Upper lobe of right lung (tissue), 1 donor: ENCODE measurements at regions not wholly inside any gene's neighbourhood (a gene's known extent, or its start where the extent isn't known, plus 50 kb on each side); places are given as distances from the start of the nearest gene placed in this dataset.

ENCODE experiments used
- ATAC-seq: fragments of 200-7000 bp; cut with Tn5 transposase; one replicate; pipeline ENCODE4 v1.9.1; 2020; ENCODE audit warnings: mild to moderate bottlenecking, moderate library complexity
- DNase-seq: peaks from one replicate; pipeline ENCODE4 v3.0.0-alpha.2; 2020
- H3K27ac ChIP-seq: fragments of 200-600 bp; one replicate; pipeline ENCODE4 v1.8.0; 2022
- H3K27me3 ChIP-seq: fragments of 200-600 bp; one replicate; pipeline ENCODE4 v1.8.0; 2022; ENCODE audit warnings: mild to moderate bottlenecking
- H3K36me3 ChIP-seq: fragments of 200-600 bp; one replicate; pipeline ENCODE4 v1.8.0; 2022
- H3K4me1 ChIP-seq: fragments of 200-600 bp; one replicate; pipeline ENCODE4 v1.8.0; 2022
- H3K4me3 ChIP-seq: fragments of 200-600 bp; one replicate; pipeline ENCODE4 v1.8.0; 2022; ENCODE audit warnings: mild to moderate bottlenecking
- H3K9me3 ChIP-seq: fragments of 200-600 bp; one replicate; pipeline ENCODE4 v1.8.0; 2022
- intact Hi-C: fragments of 100-400 bp; cut with DNase I; formaldehyde crosslinking; loops from one replicate; pipeline ENCODE4 v1.11.0; 2022
- TF ChIP-seq, protein P1 (sequence below): fragments of 200-600 bp; IDR thresholded peaks from one replicate; pipeline ENCODE4 v1.8.0; 2022; ENCODE audit warnings: antibody characterized with exemption
- donor health status: DM: no; HTN: yes; CAD: no; lungs with severe emphysema.

DNA sequence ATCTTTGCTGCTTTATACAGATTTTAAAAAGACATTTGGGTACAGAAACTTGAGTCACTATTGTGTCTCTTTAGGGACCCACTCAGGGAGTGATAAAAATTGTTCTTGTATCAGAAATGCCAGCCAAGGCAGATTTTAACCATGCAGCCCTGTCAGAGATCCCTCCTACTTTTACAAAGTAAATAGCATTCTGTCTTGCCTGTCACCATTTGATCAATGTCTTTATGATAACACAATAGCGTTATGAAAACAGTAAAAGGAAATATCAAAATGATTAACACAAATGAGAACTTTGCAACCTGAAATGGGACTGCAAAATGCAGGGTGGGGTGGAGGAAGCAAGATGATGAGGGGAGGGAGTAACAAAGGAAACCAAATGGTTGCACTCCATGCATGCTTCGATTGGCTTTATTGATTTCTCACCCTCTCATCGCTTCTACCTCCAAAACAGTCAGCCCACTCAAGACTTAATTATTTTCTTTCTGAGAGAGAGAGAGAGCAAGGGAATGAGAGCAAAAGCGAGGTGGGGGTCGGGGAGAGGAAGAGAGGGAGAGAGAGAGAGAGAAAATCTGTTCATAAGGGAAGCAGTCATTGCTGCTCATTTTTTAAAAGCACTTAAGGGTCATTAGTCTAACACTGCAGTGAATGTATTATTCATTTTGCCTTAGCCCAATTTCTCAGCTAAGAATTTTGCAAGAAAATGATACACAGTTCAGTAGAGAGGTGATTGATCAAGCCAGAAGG is 576.5 kb downstream of the CSNK1G3 start:
- intact Hi-C loops, result no loop called here
- Histone ChIP-seq H3K27ac (no peak overlapping the region), H3K4me3 (no peak overlapping the region), H3K27me3 (no peaks in the 10 kb centered on the region), H3K36me3 (no peaks in the 10 kb centered on the region), H3K4me1 (no peaks in the 10 kb centered on the region), H3K9me3 (no peaks in the 10 kb centered on the region)
- ATAC-seq (no peak), DNase-seq (no peak)
- TF ChIP-seq, protein P1, sequence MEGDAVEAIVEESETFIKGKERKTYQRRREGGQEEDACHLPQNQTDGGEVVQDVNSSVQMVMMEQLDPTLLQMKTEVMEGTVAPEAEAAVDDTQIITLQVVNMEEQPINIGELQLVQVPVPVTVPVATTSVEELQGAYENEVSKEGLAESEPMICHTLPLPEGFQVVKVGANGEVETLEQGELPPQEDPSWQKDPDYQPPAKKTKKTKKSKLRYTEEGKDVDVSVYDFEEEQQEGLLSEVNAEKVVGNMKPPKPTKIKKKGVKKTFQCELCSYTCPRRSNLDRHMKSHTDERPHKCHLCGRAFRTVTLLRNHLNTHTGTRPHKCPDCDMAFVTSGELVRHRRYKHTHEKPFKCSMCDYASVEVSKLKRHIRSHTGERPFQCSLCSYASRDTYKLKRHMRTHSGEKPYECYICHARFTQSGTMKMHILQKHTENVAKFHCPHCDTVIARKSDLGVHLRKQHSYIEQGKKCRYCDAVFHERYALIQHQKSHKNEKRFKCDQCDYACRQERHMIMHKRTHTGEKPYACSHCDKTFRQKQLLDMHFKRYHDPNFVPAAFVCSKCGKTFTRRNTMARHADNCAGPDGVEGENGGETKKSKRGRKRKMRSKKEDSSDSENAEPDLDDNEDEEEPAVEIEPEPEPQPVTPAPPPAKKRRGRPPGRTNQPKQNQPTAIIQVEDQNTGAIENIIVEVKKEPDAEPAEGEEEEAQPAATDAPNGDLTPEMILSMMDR, result no peak

DNA sequence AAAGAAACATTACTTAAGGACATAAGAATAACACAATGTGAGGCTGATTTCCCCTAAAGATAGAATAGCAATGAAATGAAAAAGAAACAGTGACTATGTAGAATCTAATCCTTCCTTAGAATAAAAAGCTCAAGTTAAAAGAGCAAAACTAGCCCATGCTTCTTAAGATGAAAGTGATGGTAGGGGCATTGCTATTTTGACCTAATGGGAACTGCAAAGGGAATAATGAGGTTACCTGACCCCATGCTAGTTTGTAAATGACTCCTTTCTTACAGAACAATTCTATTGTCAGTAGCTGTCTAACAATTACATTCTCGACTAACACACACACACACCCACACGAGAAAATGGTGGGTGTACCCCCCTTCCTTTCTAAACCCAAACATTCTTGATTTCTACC is 575.8 kb downstream of the CSNK1G3 start:
- ATAC-seq, result no peak
- intact Hi-C loops, result no loop called here
- TF ChIP-seq, protein P1, result no peak

DNA sequence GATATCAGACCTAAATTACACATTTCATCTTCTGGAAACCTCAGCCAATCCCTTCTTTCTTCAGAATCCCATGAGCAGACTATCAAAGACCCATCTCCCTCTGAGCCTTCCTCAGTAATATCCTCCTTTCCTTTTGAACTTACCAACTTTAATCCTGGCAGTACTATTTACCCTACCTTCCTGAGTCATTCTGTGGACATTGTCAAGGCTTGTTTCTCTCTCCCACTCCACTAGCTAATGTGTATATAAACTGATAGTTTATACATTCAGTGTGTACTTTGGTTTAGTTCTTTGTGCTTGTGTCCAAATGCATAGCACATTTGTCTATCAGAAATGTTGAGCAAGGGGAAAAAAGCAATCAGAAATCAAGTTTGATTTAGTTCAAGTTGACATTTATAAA is 568.3 kb downstream of the CSNK1G3 start:
- no peak overlapping the region for H3K4me3 ChIP-seq
- H3K36me3 ChIP-seq, result no peaks in the 10 kb centered on the region
- intact Hi-C loops, result no loop called here
- no peaks in the 10 kb centered on the region for H3K27me3 ChIP-seq
- no peak overlapping the region for H3K27ac ChIP-seq
- TF ChIP-seq, protein P1, result no peak
- ATAC-seq (no peak), DNase-seq (no peak)
- H3K4me1 ChIP-seq, result no peaks in the 10 kb centered on the region
- H3K9me3 ChIP-seq, result no peaks in the 10 kb centered on the region

More for the DNA sequence above, 575.8 kb downstream of the CSNK1G3 start:
- Histone ChIP-seq H3K9me3 (no peaks in the 10 kb centered on the region), H3K4me3 (no peak overlapping the region), H3K27ac (no peak overlapping the region), H3K36me3 (no peaks in the 10 kb centered on the region), H3K27me3 (no peaks in the 10 kb centered on the region), H3K4me1 (no peaks in the 10 kb centered on the region)
- no peak for DNase-seq

DNA sequence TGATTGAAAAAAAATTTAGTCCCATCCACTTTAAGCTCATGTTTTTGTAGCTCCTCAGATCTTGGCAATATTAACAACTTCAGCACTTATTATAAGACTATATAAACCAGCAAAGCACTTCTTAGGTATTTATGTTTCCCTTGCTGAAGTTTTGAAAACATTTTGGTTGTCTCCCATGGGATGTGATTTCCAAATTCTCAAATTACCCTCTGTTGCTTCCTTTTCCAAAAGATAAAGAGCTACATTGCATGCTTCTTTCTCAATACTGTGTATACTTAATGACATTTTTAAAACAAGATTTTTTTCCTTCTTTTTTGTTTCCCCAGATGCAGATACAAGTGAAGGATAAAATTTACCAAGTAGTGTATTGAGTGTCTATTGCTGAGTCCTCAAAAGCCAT is 567.1 kb downstream of the CSNK1G3 start:
- no peak for ATAC-seq

DNA sequence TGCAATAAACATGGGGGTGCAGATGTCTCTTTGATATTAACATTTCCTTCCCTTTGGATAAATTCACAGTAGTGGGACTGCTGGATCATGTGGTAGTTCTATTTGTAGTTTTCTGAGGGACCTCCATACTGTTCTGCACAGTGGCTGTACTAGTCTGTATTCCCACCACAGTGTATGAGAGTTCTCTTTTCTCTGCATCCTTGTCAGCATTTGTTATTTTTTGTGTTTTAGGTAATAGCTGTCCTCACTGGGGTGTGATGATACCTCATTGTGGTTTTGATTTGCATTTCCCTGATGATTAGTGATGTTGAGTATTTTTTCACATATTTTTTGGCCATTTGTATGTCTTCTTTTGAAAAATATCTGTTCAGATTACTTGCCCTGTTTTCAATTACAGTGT is 562.5 kb downstream of the CSNK1G3 start:
- Histone ChIP-seq H3K9me3 (no peaks in the 10 kb centered on the region), H3K4me1 (no peaks in the 10 kb centered on the region), H3K27ac (no peak overlapping the region), H3K36me3 (no peaks in the 10 kb centered on the region), H3K27me3 (no peaks in the 10 kb centered on the region), H3K4me3 (no peak overlapping the region)
- TF ChIP-seq, protein P1, result no peak
- intact Hi-C loops, result no loop called here
- ATAC-seq (no peak), DNase-seq (no peak)

More for the DNA sequence above, 567.1 kb downstream of the CSNK1G3 start:
- intact Hi-C loops, result no loop called here
- TF ChIP-seq, protein P1, result no peak
- Histone ChIP-seq H3K27me3 (no peaks in the 10 kb centered on the region), H3K36me3 (no peaks in the 10 kb centered on the region), H3K4me3 (no peak overlapping the region), H3K4me1 (no peaks in the 10 kb centered on the region), H3K9me3 (no peaks in the 10 kb centered on the region), H3K27ac (no peak overlapping the region)
- DNase-seq, result no peak

DNA sequence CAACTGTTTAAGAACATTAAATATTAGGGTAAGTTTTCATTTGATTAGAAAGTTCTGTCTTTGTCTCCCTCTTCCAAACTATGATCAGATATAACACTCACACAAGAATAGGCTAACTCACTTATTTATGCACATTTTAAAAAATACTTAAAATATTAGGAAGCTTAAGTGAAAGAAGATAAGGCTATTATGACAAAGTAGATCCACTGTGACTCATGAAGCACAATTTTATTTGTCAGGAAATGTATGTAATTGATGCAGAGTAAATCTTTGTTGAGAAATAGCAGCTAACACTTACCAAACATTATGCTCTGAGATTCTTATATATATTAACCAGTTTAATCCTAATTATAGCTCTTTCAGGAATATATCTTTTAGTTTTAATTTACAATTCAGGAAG is 560.6 kb downstream of the CSNK1G3 start:
- no peak for ATAC-seq
- Histone ChIP-seq H3K4me1 (no peaks in the 10 kb centered on the region), H3K9me3 (no peaks in the 10 kb centered on the region), H3K27me3 (no peaks in the 10 kb centered on the region), H3K27ac (no peak overlapping the region), H3K4me3 (no peak overlapping the region), H3K36me3 (no peaks in the 10 kb centered on the region)
- TF ChIP-seq, protein P1, result no peak
- intact Hi-C loops, result no loop called here
- DNase-seq, result no peak
